Muscle layer of colon (tissue), 2 donors: ENCODE measurements at regions not wholly inside any gene's neighbourhood (a gene's known extent, or its start where the extent isn't known, plus 50 kb on each side); places are given as distances from the start of the nearest gene placed in this dataset.
"Not testable (repeated sequence)": the region's sequence is repeated elsewhere in the genome, so short reads cannot be mapped to it uniquely, and the experiment has no call there.

Experiments used
- H3K27ac ChIP-seq: one replicate; pipeline ENCODE4 v1.7.0; 2013; ENCODE audit warnings: low read depth, mild to moderate bottlenecking, low read length, moderate library complexity
- H3K27me3 ChIP-seq, 2 donors: one replicate each; pipeline ENCODE4 v1.7.0; 2013; ENCODE audit warnings: low read length in 2 of 2, mild to moderate bottlenecking in 2 of 2; ENCODE audit not compliant: insufficient read depth in 2 of 2, control insufficient read depth in 1 of 2
- H3K36me3 ChIP-seq: one replicate; pipeline ENCODE4 v1.7.0; 2013; ENCODE audit warnings: mild to moderate bottlenecking, low read length; ENCODE audit not compliant: insufficient read depth
- H3K4me1 ChIP-seq: one replicate; pipeline ENCODE4 v1.7.0; 2013; ENCODE audit warnings: mild to moderate bottlenecking, low read length; ENCODE audit not compliant: insufficient read depth
- H3K4me3 ChIP-seq, 2 donors: one replicate each; pipeline ENCODE4 v1.7.0; 2013; ENCODE audit warnings: low read length in 2 of 2, low read depth in 1 of 2, mild to moderate bottlenecking in 1 of 2, moderate library complexity in 1 of 2
- H3K9ac ChIP-seq: one replicate; pipeline ENCODE4 v1.7.0; 2013; ENCODE audit warnings: low read length
- H3K9me3 ChIP-seq: one replicate; pipeline ENCODE4 v1.7.0; 2013; ENCODE audit warnings: mild to moderate bottlenecking, low read length
- donor health status: abdominal sarcoma.
- donor health status: Adenocarcinoma of cecum.

- H3K4me1 ChIP-seq: no peaks in the 10 kb centered on the region
- no peak overlapping the region for H3K9ac ChIP-seq
- H3K9me3 ChIP-seq: no peaks in the 10 kb centered on the region
- no peaks in the 10 kb centered on the region for H3K27me3 ChIP-seq
- H3K36me3 ChIP-seq: no peaks in the 10 kb centered on the region
- H3K27ac ChIP-seq: no peak overlapping the region
- no peak overlapping the region for H3K4me3 ChIP-seq
These were observed 394.8 kb upstream of the TENM3 start for GRCh38 chr4:181848357-181848756.

- H3K27ac ChIP-seq: no peak overlapping the region
- no peaks in the 10 kb centered on the region for H3K4me1 ChIP-seq
- H3K9me3 ChIP-seq: no peaks in the 10 kb centered on the region
- H3K4me3 ChIP-seq: no peak overlapping the region
- no peaks in the 10 kb centered on the region for H3K27me3 ChIP-seq
- H3K9ac ChIP-seq: no peak overlapping the region
- H3K36me3 ChIP-seq: no peaks in the 10 kb centered on the region
These were observed 393.7 kb upstream of the TENM3 start for GRCh38 chr4:181849472-181849871.

- Histone ChIP-seq H3K4me1 (no peaks in the 10 kb centered on the region), H3K9ac (no peak overlapping the region), H3K4me3 (no peak overlapping the region), H3K27ac (no peak overlapping the region), H3K27me3 (no peaks in the 10 kb centered on the region), H3K9me3 (no peaks in the 10 kb centered on the region), H3K36me3 (no peaks in the 10 kb centered on the region)
These were observed 389.2 kb upstream of the TENM3 start for GRCh38 chr4:181853881-181854511.

GRCh38 chr4:181855307-181855706, 387.9 kb upstream of the TENM3 start:
- Histone ChIP-seq H3K4me1 (peaks cover 4% of the 10 kb centered on the region), H3K36me3 (no peaks in the 10 kb centered on the region), H3K9me3 (no peaks in the 10 kb centered on the region), H3K9ac (no peak overlapping the region), H3K27ac (no peak overlapping the region), H3K27me3 (no peaks in the 10 kb centered on the region), H3K4me3 (no peak overlapping the region)

GRCh38 chr4:181857471-181857870, 385.7 kb upstream of the TENM3 start:
- H3K4me1 ChIP-seq, H3K4me3 ChIP-seq: not testable (repeated sequence)

GRCh38 chr4:181858741-181859140, 384.5 kb upstream of the TENM3 start:
- no peak overlapping the region for H3K9ac ChIP-seq
- no peak overlapping the region for H3K4me3 ChIP-seq
- no peaks in the 10 kb centered on the region for H3K36me3 ChIP-seq
- H3K4me1 ChIP-seq: peaks cover 4% of the 10 kb centered on the region
- no peak overlapping the region for H3K27ac ChIP-seq
- H3K27me3 ChIP-seq: no peaks in the 10 kb centered on the region
- H3K9me3 ChIP-seq: no peaks in the 10 kb centered on the region

More at GRCh38 chr4:181857471-181857870, 385.7 kb upstream of the TENM3 start:
- not testable (repeated sequence) for H3K27me3 ChIP-seq, H3K9ac ChIP-seq, H3K36me3 ChIP-seq, H3K9me3 ChIP-seq, H3K27ac ChIP-seq

- Histone ChIP-seq H3K36me3 (no peaks in the 10 kb centered on the region), H3K4me3 (no peak overlapping the region), H3K4me1 (peaks cover 4% of the 10 kb centered on the region), H3K9ac (no peak overlapping the region), H3K27ac (no peak overlapping the region), H3K27me3 (no peaks in the 10 kb centered on the region), H3K9me3 (no peaks in the 10 kb centered on the region)
These were observed 383.8 kb upstream of the TENM3 start for GRCh38 chr4:181859439-181859838.

GRCh38 chr4:181860157-181860556, 383.0 kb upstream of the TENM3 start:
- Histone ChIP-seq H3K4me3 (no peak overlapping the region), H3K27ac (no peak overlapping the region), H3K36me3 (no peaks in the 10 kb centered on the region), H3K4me1 (peaks cover 4% of the 10 kb centered on the region), H3K9me3 (no peaks in the 10 kb centered on the region), H3K27me3 (no peaks in the 10 kb centered on the region), H3K9ac (no peak overlapping the region)

GRCh38 chr4:181860668-181861067, 382.5 kb upstream of the TENM3 start:
- no peaks in the 10 kb centered on the region for H3K36me3 ChIP-seq
- peaks cover 4% of the 10 kb centered on the region for H3K4me1 ChIP-seq
- H3K27me3 ChIP-seq: no peaks in the 10 kb centered on the region
- H3K9ac ChIP-seq: no peak overlapping the region
- H3K4me3 ChIP-seq: no peak overlapping the region
- no peaks in the 10 kb centered on the region for H3K9me3 ChIP-seq
- H3K27ac ChIP-seq: no peak overlapping the region

GRCh38 chr4:181863856-181864255, 379.3 kb upstream of the TENM3 start:
- no peak overlapping the region for H3K4me3 ChIP-seq

GRCh38 chr4:181870326-181870725, 372.9 kb upstream of the TENM3 start:
- no peaks in the 10 kb centered on the region for H3K4me1 ChIP-seq
- H3K27me3 ChIP-seq: no peaks in the 10 kb centered on the region
- H3K27ac ChIP-seq: no peak overlapping the region
- H3K9ac ChIP-seq: no peak overlapping the region
- H3K4me3 ChIP-seq: no peak overlapping the region
- H3K9me3 ChIP-seq: no peaks in the 10 kb centered on the region
- H3K36me3 ChIP-seq: no peaks in the 10 kb centered on the region

More at GRCh38 chr4:181863856-181864255, 379.3 kb upstream of the TENM3 start:
- H3K36me3 ChIP-seq: no peaks in the 10 kb centered on the region
- H3K4me1 ChIP-seq: peaks cover 4% of the 10 kb centered on the region
- H3K9ac ChIP-seq: no peak overlapping the region
- no peaks in the 10 kb centered on the region for H3K9me3 ChIP-seq
- H3K27me3 ChIP-seq: no peaks in the 10 kb centered on the region
- no peak overlapping the region for H3K27ac ChIP-seq

GRCh38 chr4:181874602-181875001, 368.6 kb upstream of the TENM3 start:
- Histone ChIP-seq H3K9me3 (no peaks in the 10 kb centered on the region), H3K9ac (no peak overlapping the region), H3K4me1 (no peaks in the 10 kb centered on the region), H3K4me3 (no peak overlapping the region), H3K36me3 (no peaks in the 10 kb centered on the region), H3K27me3 (no peaks in the 10 kb centered on the region), H3K27ac (no peak overlapping the region)
